ENCODE measurements at regions not wholly inside any gene's neighbourhood (a gene's known extent, or its start where the extent isn't known, plus 50 kb on each side); places are given as distances from the start of the nearest gene placed in this dataset.

DNA sequence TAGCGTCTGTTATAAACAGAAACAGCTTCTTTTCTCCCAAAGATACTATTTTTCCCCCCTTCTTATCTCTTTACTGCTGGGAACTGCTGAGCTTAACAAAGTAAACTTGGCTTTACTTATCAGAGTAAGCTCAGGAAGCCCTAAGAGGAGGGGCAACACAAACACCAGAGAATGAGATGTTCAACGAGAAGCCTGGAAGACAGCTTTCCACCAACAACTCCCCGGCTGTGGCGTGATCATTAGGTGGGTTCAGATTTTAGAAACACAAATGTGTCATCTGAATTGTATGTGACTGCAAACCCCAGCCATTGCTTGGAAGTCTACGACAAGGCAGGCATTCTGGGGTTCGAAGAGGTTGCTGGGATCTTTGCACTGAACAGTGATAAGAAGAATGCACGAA, 181.2 kb upstream of the ESRRG start:
- Mint-ChIP-seq H3K4me1 (no peaks in the 10 kb centered on the region), H3K36me3 (ENCODE audit: low read depth) (no peaks in the 10 kb centered on the region), H3K27ac (no peak overlapping the region), H3K4me3 (no peak overlapping the region), H3K27me3 (no peaks in the 10 kb centered on the region), H3K9me3 (no peaks in the 10 kb centered on the region)
- no peak for ATAC-seq (ENCODE audit: low read depth)
- no peak for DNase-seq
- ChIA-PET POLR2A (no interaction called here), CTCF (no interaction called here)
- intact Hi-C loops (cut with micrococcal nuclease), result no loop called here
- TF ChIP-seq CTCF (IDR thresholded peaks at IDR 0.05), result no peak

GRCh38 chr1:216903382-216903740, 180.1 kb upstream of the ESRRG start:
- ChIA-PET POLR2A (no interaction called here), CTCF (no interaction called here)
- Mint-ChIP-seq H3K27ac (no peak overlapping the region), H3K4me1 (no peaks in the 10 kb centered on the region), H3K4me3 (no peak overlapping the region), H3K36me3 (ENCODE audit: low read depth) (no peaks in the 10 kb centered on the region), H3K9me3 (no peaks in the 10 kb centered on the region), H3K27me3 (no peaks in the 10 kb centered on the region)
- DNase-seq (no peak), ATAC-seq (ENCODE audit: low read depth) (no peak)
- intact Hi-C loops (cut with micrococcal nuclease), result no loop called here
- TF ChIP-seq CTCF (IDR thresholded peaks at IDR 0.05), result no peak

- no peak for TF ChIP-seq CTCF (IDR thresholded peaks at IDR 0.05)
- intact Hi-C loops (cut with micrococcal nuclease), result no loop called here
- POLR2A ChIA-PET, result no interaction called here
- H3K27ac Mint-ChIP-seq, result no peak overlapping the region
- no peak overlapping the region for H3K4me3 Mint-ChIP-seq
- no peaks in the 10 kb centered on the region for H3K4me1 Mint-ChIP-seq
- no peaks in the 10 kb centered on the region for H3K9me3 Mint-ChIP-seq
- ATAC-seq (ENCODE audit: low read depth), result no peak
- H3K27me3 Mint-ChIP-seq, result no peaks in the 10 kb centered on the region
- H3K36me3 Mint-ChIP-seq (ENCODE audit: low read depth), result no peaks in the 10 kb centered on the region
- no peak for DNase-seq
- CTCF ChIA-PET, result no interaction called here
These were observed 179.6 kb upstream of the ESRRG start for GRCh38 chr1:216902669-216903381.

GRCh38 chr1:216900116-216900620, 176.9 kb upstream of the ESRRG start:
- Mint-ChIP-seq H3K27ac (no peak overlapping the region), H3K4me3 (no peak overlapping the region), H3K27me3 (no peaks in the 10 kb centered on the region), H3K4me1 (no peaks in the 10 kb centered on the region), H3K36me3 (ENCODE audit: low read depth) (no peaks in the 10 kb centered on the region), H3K9me3 (no peaks in the 10 kb centered on the region)
- intact Hi-C loops (cut with micrococcal nuclease), result no loop called here
- no peak for TF ChIP-seq CTCF (IDR thresholded peaks at IDR 0.05)
- DNase-seq (no peak), ATAC-seq (ENCODE audit: low read depth) (no peak)
- ChIA-PET CTCF (no interaction called here), POLR2A (no interaction called here)

DNA sequence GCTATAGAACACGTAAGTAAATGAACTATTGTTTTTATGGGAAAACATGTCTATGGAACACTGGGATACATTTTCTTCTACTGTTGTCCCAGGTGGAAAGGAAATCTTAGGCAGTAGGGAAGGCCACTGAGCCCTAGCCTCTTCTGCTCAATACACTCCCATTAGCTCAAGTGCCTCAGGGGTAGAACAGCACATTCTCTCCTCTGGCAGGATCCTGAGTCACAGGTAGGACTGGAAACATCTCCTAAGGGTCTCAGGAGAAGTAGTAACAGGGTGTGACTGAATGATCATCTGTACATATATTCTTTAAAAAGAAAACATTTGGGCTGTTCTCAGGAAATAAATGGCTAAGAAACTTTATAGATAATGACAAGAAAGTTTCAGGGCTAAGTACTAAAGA, 175.6 kb upstream of the ESRRG start:
- ChIA-PET CTCF (no interaction called here), POLR2A (no interaction called here)
- no peaks in the 10 kb centered on the region for H3K27me3 Mint-ChIP-seq
- no peak for TF ChIP-seq CTCF (IDR thresholded peaks at IDR 0.05)
- no peaks in the 10 kb centered on the region for H3K4me1 Mint-ChIP-seq
- no peak for ATAC-seq (ENCODE audit: low read depth)
- no peak overlapping the region for H3K27ac Mint-ChIP-seq
- H3K9me3 Mint-ChIP-seq, result no peaks in the 10 kb centered on the region
- DNase-seq, result no peak
- intact Hi-C loops (cut with micrococcal nuclease), result no loop called here
- H3K36me3 Mint-ChIP-seq (ENCODE audit: low read depth), result no peaks in the 10 kb centered on the region
- H3K4me3 Mint-ChIP-seq, result no peak overlapping the region

Data from activated B cell treated with CpG ODN at 0.5 μM for 24 hours (primary cell).